ENCODE measurements at regions not wholly inside any gene's neighbourhood (a gene's known extent, or its start where the extent isn't known, plus 50 kb on each side); places are given as distances from the start of the nearest gene placed in this dataset.
A peak's percentile ranks its signal among the peaks of the same experiment; 100 is the strongest.
"Not testable (repeated sequence)": the region's sequence is repeated elsewhere in the genome, so short reads cannot be mapped to it uniquely, and the experiment has no call there.

GRCh38 chr4:83905952-83906351 is 370.0 kb downstream of the GPAT3 start:
- H3K9me3 ChIP-seq (ENCODE audit: control insufficient read depth, insufficient read depth, low read length) = no peaks in the 10 kb centered on the region
- no peaks in the 10 kb centered on the region for H3K36me3 ChIP-seq (ENCODE audit: control insufficient read depth, insufficient read depth, low read length)
- peaks cover 1% of the 10 kb centered on the region; the same call in 1 of the 2 replicates for H3K27me3 ChIP-seq (ENCODE audit: control insufficient read depth, insufficient read depth, low read length)
- dilution Hi-C loops (cut with HindIII; ENCODE audit: low sequenced_read_pairs, unreplicated experiment) = no loop called here
- H2AFZ ChIP-seq (replicated peaks; ENCODE audit: low read length, poor library complexity) = no peak overlapping the region
- BruUV-seq (replicated peaks) = no TSS peak
- no peaks in the 10 kb centered on the region for H3K79me1 ChIP-seq (ENCODE audit: low read depth in 1 of 2, low read length in 2 of 2)
- H3K56ac ChIP-seq (ENCODE audit: extremely low read depth, insufficient read depth, low read length) = no peak overlapping the region
- ATAC-seq (ENCODE audit: low read depth) (no peak), DNase-seq (no peak)
- intact Hi-C loops (cut with micrococcal nuclease) = no loop called here
- CTCF ChIA-PET = no interaction called here
- no peaks in the 10 kb centered on the region for H3K9me1 ChIP-seq (ENCODE audit: insufficient read depth, low read length)
- no peaks in the 10 kb centered on the region for H4K20me1 ChIP-seq (ENCODE audit: insufficient read depth, low read length)
- H2BK20ac ChIP-seq (ENCODE audit: low read depth, low read length) = no peak overlapping the region
- POLR2A ChIA-PET (ENCODE audit: unreplicated experiment) = no interaction called here
- H3K18ac ChIP-seq (ENCODE audit: low read depth, low read length) = no peak overlapping the region
- no peak overlapping the region for H4K8ac ChIP-seq (ENCODE audit: low read depth in 2 of 2, low read length in 2 of 2)
- no peaks in the 10 kb centered on the region for H3K4me1 ChIP-seq (ENCODE audit: control insufficient read depth, insufficient read depth, low read length)
- H3K4ac ChIP-seq (ENCODE audit: low read depth, low read length) = no peak overlapping the region
- no peak overlapping the region for H2BK15ac ChIP-seq (ENCODE audit: low read depth, low read length)
- H3K9ac ChIP-seq (ENCODE audit: low read depth, low read length) = no peak overlapping the region
- no peak overlapping the region for H2BK120ac ChIP-seq (ENCODE audit: low read depth, low read length)
- H4K5ac ChIP-seq (ENCODE audit: low read depth, low read length) = no peak overlapping the region
- TF ChIP-seq RFX5 (IDR thresholded peaks at IDR 0.05; ENCODE audit: low read depth, low read length) = no peak
- TF ChIP-seq, protein P1, sequence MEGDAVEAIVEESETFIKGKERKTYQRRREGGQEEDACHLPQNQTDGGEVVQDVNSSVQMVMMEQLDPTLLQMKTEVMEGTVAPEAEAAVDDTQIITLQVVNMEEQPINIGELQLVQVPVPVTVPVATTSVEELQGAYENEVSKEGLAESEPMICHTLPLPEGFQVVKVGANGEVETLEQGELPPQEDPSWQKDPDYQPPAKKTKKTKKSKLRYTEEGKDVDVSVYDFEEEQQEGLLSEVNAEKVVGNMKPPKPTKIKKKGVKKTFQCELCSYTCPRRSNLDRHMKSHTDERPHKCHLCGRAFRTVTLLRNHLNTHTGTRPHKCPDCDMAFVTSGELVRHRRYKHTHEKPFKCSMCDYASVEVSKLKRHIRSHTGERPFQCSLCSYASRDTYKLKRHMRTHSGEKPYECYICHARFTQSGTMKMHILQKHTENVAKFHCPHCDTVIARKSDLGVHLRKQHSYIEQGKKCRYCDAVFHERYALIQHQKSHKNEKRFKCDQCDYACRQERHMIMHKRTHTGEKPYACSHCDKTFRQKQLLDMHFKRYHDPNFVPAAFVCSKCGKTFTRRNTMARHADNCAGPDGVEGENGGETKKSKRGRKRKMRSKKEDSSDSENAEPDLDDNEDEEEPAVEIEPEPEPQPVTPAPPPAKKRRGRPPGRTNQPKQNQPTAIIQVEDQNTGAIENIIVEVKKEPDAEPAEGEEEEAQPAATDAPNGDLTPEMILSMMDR (conservative IDR thresholded peaks at IDR 0.05; ENCODE audit: low read depth, low read length) = 0 out of 2 replicates have a peak, but pooled peaks have one; percentile 7
- no peak overlapping the region for H3K4me2 ChIP-seq (ENCODE audit: low read depth, low read length)
- no peak overlapping the region for H2AK5ac ChIP-seq (ENCODE audit: low read depth, low read length)
- no peak overlapping the region for H2BK5ac ChIP-seq (ENCODE audit: low read depth, low read length, poor library complexity, severe bottlenecking)
- H3K4me3 ChIP-seq (ENCODE audit: insufficient read depth, low read depth, low read length) = no peak overlapping the region
- no peak overlapping the region for H3K27ac ChIP-seq (ENCODE audit: insufficient read depth, low read length)
- in situ Hi-C loops (cut with MboI; ENCODE audit: low sequenced_read_pairs) = no loop called here
- no peak overlapping the region for H2AK9ac ChIP-seq (replicated peaks; ENCODE audit: low read depth, low read length, poor library complexity)
- no peak overlapping the region for H3K23ac ChIP-seq (ENCODE audit: low read depth, low read length)
- H4K91ac ChIP-seq (ENCODE audit: insufficient read depth, low read depth, low read length) = no peak overlapping the region
- no peak overlapping the region for H3K14ac ChIP-seq (replicated peaks; ENCODE audit: low read depth, low read length)

GRCh38 chr4:83903740-83904139 is 367.8 kb downstream of the GPAT3 start:
- H3K27me3 ChIP-seq (ENCODE audit: control insufficient read depth, insufficient read depth, low read length); H2BK5ac ChIP-seq (ENCODE audit: low read depth, low read length, poor library complexity, severe bottlenecking); H4K5ac ChIP-seq (ENCODE audit: low read depth, low read length); H3K9ac ChIP-seq (ENCODE audit: low read depth, low read length); in situ Hi-C loops (cut with MboI; ENCODE audit: low sequenced_read_pairs); dilution Hi-C loops (cut with HindIII; ENCODE audit: low sequenced_read_pairs, unreplicated experiment); DNase-seq; H4K8ac ChIP-seq (ENCODE audit: low read depth in 2 of 2, low read length in 2 of 2); H3K4ac ChIP-seq (ENCODE audit: low read depth, low read length); H3K9me3 ChIP-seq (ENCODE audit: control insufficient read depth, insufficient read depth, low read length); H2AFZ ChIP-seq (replicated peaks; ENCODE audit: low read length, poor library complexity); H3K23ac ChIP-seq (ENCODE audit: low read depth, low read length); BruUV-seq (replicated peaks); H4K20me1 ChIP-seq (ENCODE audit: insufficient read depth, low read length); ATAC-seq (ENCODE audit: low read depth); H2AK5ac ChIP-seq (ENCODE audit: low read depth, low read length); H3K9me1 ChIP-seq (ENCODE audit: insufficient read depth, low read length); H2AK9ac ChIP-seq (replicated peaks; ENCODE audit: low read depth, low read length, poor library complexity); H3K27ac ChIP-seq (ENCODE audit: insufficient read depth, low read length); intact Hi-C loops (cut with micrococcal nuclease); H3K4me3 ChIP-seq (ENCODE audit: insufficient read depth, low read depth, low read length); H3K14ac ChIP-seq (replicated peaks; ENCODE audit: low read depth, low read length); H2BK120ac ChIP-seq (ENCODE audit: low read depth, low read length); H3K4me2 ChIP-seq (ENCODE audit: low read depth, low read length); H3K18ac ChIP-seq (ENCODE audit: low read depth, low read length); POLR2A ChIA-PET (ENCODE audit: unreplicated experiment); H3K79me1 ChIP-seq (ENCODE audit: low read depth in 1 of 2, low read length in 2 of 2); H2BK15ac ChIP-seq (ENCODE audit: low read depth, low read length); H3K36me3 ChIP-seq (ENCODE audit: control insufficient read depth, insufficient read depth, low read length); H2BK20ac ChIP-seq (ENCODE audit: low read depth, low read length); H3K56ac ChIP-seq (ENCODE audit: extremely low read depth, insufficient read depth, low read length); H4K91ac ChIP-seq (ENCODE audit: insufficient read depth, low read depth, low read length); H3K4me1 ChIP-seq (ENCODE audit: control insufficient read depth, insufficient read depth, low read length); CTCF ChIA-PET: not testable (repeated sequence)
- WGBS, 2 experiments (ENCODE audit: extremely low coverage in 2 of 2, insufficient read length in 1 of 2) = no CpG with 5 or more reads among the region's 1 CpG

Measured in IMR-90 (cell line).